DMS 273 (cell line): ENCODE measurements at regions not wholly inside any gene's neighbourhood (a gene's known extent, or its start where the extent isn't known, plus 50 kb on each side); places are given as distances from the start of the nearest gene placed in this dataset.

Source experiments
- DNase-seq: peaks from one replicate; lab custom pipeline; 2025; ENCODE audit not compliant: unreplicated experiment; lab: John Stamatoyannopoulos, UW

DNA sequence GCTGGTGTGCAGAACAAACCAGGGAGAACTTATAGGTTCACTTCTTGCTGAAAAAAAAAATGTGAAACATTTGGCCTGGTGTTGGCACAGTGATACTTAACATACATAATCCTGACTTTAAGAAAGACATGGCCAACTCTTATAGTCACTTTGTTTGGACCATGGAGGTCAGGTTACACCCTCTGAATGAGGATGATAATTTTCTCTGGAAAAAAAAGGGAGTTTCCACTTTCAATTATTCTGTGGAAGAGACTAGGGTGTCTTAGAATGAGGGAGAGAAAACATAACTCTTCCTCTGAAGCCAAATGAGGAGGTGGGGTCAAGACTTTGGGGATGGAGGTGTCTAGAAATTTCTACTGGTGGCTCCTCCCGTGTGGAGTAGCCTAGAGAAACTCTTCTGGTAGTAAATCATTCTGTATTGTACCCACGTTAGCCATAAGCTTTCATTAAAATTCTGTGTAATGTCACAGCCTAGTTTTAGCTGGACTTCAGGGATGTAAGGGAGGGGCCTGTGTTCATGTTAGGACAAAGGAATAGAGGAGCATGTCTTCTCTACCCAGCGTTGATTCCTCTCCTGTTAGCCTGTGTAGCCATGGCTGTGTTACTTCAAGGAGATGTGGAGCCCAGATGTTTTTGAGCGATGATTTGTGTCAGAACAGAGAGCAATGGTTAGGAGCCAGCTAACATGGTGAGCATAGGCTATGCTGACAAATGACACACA, 328.3 kb downstream of the GPAT3 start:
- DNase-seq: no peak

DNA sequence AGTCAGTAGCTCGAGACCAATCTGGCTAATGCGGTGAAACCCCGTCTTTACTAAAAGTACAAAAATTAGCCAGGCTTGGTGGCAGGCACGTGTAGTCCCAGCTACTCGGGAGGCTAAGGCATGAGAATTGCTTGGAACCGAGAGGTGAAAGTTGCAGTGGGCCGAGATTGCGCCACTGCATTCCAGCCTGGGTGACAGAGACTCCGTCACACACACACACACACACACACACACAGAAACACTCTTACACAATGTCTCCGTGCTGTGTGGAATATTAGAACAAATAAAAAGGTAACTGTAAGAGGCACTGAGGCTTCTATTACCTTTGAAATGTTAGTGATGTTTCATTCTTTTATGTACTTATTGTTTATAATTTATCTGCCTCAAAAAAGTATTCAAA, 326.6 kb downstream of the GPAT3 start:
- DNase-seq: no peak

DNA sequence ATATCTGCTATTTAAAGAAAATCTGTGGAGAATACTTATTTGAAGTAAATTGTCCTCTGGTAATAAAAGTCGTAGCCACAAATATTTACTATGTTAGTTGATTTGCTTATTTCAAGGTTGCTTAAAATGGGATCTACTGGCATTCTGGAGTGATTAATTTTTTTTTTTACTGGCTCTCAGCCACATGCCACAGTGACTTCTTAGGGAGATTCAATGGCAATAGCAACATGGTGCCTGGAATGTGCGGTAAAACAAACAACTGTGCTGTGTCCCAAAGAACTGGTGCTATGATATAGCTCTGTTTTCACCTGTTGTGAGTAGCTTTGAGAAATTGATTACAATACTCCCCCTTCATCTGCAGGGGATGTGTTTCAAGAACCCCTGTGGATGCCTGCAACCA, 324.3 kb downstream of the GPAT3 start:
- no peak for DNase-seq

DNA sequence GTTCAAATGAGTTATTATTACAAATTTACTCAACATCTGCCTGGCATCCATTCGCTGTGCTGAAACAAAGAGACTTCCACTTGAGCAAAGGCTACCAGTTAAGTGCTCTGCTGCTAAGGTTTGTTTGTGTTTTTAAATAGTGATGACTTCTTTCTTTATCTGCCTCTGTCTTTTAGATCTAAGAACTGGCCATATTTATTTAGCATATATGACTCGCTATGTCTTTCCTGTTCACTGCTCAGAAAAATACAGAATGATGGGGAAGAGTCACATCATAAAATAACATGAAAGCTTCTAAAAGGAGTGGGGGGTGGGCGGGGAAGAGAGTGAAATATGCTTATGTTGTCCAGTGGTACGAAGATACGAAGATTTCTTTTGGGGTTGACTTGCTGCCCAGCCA, 322.2 kb downstream of the GPAT3 start:
- no peak for DNase-seq

DNA sequence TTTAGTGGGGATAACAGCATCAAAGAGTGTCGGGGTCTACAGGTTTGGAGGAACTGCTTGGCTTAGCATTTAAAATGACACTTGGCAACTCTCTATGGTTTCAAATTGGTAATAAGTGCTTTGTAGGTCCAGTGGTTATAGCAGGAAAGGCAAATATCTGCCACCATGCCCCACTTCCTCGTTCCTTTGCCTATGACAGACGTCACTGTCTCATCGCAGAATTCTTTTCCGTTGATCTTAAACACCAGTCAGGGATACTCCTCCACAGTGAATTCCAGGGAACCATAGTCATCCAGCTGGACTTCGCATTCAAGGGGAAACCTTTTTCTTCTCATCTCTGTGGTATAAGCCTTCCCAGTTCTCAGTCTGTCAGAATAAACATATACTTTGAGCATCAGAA, 319.1 kb downstream of the GPAT3 start:
- DNase-seq: no peak

DNA sequence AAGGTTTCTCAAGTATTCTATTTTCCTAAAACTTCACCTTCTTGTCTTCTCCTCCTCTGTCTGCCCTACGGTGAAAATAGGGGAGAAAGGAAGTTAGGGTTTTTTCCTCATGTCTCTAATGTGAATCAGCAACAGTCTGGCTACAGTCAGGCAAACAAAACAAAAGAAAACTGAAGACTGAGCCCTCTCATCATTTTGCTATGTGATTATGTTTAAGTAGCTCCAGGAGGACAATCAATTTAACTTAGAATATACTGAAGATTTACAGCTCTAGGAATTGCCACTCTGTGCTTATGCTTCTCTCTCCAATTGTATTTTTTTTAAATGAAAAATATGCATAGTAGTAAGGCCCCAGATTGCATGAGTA, 316.2 kb downstream of the GPAT3 start:
- DNase-seq: no peak

DNA sequence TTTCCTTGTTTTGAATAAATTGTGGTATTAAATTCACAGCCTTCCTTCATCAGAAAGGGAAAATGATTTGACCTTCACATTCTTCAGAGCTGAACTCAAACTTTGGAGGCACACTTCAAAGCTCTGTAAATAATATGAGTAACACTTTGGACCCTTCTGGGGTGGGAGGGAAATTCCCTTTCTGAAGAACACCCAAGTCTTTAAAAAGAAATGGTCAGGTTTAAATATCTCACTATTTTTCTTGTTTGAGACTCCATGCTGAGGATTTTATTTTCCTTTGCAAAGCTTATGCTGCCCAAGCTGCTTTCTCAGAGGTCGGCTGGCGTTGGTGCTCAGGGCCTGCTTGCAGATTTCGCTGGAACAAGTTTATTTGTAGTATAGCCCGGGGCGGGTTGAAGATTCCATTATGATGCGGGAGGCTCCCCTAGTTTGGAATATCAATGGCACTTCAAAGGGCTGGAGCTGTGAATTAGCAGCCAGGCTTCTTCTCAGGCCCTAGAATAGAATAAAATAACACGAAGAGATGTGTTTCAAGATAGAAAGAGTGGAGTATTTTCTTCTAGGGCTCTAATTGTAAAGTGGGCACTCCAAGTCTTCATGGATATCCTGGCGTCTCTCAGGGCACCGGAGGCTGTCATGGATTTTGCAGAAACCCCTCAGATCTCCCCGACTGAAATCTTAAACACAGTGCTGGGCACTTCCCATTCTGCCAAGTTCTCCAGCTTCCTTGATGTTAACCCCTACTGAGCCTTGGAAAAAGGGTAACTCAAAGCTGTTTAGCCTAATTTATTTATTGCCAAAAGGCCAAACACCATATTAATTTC, 315.6 kb downstream of the GPAT3 start:
- no peak for DNase-seq

DNA sequence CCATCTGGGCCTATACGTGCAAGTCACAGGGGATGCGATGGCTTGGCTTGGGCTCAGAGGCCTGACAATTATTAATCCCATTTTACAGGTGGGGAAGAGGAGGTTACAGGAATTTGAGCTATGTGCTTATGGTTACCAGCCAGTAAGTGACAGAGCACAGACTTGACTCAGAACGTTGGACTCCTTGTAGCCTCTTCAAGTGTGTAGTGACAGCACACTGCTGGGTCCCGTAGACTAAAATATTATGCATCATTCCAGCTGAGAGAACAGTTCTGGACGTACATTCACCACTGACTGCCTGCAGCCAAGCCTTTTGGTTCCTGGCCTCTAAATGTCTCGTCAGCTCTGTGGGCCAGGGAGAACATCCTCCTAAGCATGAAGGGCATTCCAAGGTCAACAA, 314.5 kb downstream of the GPAT3 start:
- no peak for DNase-seq

DNA sequence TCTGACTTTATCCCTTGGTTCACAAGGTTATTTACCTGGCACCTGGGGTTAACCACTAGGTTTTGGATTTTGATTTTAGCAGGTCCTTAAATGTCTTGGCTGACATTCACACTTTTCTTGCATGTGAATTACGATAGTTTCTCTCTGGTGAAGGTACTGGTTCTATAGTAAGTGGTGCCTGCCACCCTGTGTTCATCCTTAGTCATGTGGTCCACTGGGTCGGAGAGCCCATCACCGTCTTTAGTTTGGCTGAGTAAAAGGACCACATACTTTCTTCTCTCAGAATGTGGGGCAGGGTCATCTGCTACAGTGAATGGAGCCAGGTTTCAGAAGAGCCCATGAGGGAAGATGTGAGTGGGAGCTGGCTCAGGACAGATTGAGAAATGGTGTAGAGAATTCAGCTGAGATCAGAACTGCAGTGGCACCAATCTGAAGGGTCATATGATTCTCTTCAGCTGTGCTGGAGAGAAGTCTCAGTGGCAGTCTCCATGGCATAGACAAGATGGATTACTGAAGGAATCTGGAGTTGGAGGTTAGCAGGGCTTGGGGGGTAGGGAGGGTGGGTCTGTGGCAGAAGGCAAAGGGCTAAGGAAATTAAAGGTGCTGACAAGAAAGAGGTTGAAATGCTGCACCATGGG, 310.4 kb downstream of the GPAT3 start:
- DNase-seq: no peak

DNA sequence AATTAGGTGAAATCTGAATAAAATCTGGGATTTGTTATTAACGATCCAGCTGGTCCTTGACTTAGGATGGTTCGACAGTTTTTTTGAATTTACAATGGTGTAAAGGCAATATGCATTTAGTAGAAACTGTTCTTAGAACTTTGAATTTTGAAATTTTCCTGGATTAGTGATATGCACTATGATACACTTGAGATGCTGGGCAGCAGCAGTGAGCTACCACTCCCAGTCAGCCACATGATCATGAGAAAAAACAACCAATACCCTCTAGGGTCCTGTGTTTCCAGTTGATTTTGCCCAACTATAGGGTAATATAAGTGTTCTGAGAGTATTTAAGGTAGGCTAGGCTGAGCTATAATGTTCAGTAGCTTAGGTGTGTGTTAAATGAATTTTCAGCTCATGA, 303.7 kb downstream of the GPAT3 start:
- DNase-seq: no peak

DNA sequence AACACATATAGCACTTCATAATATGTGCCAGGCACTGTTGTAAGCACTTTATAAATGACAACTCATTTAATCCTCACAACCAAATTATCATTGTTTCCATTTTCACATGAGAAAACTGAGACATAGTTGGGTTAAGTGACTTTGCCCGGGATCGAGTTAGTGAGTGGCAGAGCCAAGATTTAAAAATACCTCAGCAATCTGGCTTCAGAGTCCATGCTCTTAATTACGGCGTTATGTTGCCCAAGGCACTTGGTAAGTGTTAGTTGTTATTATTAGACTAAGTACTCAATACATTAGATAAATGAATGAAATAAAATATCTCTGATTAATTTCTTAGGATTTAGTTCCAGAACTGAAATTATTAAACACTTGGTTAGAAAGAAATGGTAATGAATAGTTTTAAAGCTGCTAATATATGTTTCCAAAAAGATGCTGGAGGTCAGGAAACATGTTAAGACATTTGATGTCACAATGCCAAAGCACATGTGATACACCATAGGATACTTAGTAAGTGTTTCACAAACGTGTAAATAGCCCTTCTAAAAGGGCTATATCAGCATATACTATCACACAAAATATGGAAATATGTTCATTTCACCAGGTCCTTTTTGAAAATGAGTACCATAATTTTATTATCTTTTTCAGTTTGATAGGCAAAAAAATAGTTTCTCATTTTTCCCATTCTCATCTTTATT, 301.9 kb downstream of the GPAT3 start:
- DNase-seq: no peak

DNA sequence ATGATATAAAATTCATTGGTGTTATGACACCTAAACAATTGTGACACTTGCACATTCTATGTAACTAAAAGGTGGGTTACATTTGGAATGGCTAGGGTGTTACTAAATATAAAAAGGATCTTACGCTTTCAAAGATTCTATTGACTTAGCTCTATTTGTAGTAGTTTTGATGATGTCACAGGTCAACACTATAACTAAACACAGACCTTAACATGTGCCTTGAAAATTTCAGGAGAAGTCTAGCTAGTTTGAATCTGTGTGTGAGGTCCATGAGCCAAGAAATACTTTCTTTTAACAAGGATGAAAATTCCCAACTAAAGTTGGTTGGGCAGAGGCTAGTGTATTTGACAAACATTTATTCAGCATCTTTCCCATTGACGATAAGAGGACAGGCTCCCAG, 298.0 kb downstream of the GPAT3 start:
- no peak for DNase-seq

DNA sequence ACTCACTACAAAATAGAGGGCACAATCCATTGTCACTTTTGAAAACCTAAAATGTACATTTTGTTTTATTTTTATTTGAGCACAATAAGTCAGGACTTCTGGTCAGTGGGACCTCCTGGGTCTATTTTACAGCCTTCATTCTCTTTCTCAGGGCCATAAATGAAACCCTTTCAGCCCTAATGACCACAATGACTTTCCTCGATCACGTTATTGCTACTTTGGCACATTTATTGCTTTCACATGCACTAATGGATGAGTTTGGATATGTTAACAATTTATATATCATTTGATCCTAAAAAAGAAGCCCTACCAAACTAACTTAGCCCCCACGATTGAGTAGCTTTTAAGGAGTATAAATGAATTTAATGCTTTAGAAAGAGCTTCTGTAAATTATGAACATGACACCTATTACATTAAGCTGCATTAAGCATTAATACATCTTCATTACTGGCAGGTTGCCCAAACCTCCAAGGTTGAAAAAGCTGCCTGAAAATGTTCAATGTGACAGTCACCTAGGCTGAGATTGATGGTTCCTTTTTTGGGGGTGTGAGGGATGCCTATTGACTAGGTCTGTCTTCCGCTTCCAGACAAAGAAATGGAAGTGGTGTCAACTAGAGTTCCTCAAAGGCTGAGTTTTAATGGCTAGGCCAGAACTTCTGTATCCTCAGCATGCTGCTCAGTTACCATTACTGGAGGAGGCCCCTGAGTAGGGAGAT, 296.4 kb downstream of the GPAT3 start:
- no peak for DNase-seq

DNA sequence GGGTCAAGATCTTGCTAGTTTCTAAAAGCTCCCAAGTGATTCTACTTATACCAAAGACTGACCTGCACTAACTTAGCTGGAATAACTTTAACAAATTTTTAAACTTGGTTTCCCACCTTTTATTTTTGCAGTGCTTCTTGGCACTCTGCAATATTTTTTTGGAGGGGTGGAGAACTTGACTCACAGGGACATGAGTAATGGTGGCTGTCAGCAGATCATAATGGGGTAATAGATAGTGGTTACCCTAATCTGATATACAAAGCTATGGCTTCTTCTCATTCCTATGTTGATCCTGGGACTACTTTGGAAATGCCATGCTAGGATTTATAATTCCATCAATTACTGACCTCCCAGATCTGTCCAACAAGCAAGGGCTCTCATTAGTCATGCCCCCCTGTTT, 295.7 kb downstream of the GPAT3 start:
- DNase-seq: no peak

DNA sequence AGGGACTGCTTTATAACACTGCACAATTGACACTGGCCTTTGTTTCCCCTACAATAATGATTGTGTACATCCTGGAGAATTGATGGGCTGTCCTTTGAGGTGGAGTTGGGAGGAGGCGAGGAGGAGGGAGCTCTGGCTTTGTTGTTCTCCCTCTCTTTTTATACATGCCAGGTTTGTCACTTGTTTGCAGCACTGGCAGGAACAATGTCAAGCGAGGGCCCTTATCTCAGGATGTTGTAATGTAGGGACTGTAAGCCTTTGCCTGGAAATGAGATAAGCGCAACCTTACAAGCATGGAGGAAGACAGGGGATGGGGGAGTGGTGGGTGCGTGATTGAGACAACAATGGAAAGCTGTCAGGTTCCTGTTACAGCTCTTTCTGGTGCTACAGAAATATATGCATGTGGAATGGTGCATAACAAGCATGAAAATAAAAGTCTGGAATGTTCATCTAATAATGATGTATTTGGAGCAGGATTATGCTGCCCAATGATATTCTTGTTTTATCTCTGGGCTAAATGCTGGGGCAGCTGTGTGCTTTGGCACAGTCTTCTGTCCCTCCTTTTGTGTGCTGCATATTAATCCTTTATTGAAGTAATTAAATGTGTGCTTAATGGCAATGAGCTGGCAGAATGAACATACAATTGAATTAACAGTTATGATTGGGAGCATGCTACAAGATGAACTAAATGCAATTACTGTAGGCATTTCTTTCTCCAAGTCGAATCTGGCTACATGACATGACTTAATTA, 294.4 kb downstream of the GPAT3 start:
- DNase-seq: no peak

DNA sequence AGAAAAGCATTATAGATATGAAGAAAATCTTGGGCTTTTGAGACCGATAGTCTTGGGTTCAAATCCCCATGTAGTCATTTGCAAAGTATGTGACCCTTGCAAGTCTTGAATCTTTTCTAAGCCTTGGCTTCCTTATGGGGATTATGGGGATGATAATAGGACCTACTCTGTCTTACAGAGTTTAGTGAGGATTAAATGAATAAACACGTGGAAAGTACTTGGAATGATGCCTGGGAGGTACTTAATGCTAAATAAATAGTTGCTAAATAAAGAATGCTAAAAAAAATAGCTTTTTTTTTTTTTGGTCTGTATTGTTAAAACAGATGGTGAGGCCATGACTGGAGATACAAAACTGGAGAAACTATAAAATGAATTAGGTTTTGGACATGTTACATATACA, 292.7 kb downstream of the GPAT3 start:
- no peak for DNase-seq

DNA sequence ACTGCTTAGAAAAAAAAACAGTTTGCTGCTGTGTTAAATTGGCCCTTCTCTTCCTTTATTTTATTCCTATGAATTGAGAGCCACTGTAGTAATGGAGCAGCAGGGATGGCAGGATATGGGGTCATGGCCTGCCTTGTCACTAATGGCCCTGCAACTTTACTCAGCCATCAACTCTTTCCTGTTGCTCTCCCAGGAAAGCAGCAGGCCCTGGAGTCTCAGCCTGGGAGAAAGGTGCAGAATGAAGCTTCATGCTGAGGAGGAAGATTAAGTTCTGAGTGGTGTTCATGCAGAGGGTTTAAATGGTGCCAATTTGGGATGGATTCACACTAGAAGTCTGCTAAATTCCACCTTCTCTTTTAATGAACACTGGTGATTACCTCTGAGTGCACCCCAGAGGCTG, 285.6 kb downstream of the GPAT3 start:
- DNase-seq: no peak

DNA sequence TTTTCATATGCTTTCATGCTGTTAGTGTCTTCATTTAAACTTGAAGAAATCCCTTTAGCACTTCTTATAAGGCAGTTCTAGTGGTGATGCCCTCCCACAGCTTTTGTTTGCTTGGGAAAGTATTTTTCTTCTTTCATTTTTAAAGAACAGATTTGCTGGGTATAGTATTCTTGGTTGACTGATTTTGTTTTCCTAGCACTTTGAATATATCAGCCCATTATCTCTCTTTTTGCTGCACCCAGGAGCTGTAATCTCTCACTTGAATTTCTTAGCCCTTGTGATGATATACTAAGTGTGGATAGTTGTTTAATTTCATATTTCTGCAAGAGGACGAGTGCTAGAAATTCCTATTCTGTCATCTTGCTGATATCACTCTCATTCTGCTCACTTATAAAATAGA, 283.7 kb downstream of the GPAT3 start:
- no peak for DNase-seq

DNA sequence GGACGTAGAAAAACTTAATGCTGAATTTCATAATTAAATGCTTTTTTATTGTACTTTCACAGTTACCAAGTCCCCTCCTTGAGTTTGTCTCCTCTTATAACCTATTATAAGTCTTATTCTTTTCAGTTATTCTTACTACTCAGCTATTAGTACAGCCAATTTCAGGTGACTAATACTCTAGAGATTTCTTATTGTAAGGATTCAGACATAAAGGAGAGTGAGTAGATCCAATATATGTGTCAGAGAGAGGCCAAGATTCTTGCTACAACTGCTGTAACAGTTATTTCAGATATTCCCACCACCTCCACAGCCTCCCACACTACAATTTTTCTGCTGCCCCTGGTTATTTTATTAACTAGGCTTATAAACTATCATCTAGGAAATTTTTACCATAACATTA, 274.5 kb downstream of the GPAT3 start:
- no peak for DNase-seq

DNA sequence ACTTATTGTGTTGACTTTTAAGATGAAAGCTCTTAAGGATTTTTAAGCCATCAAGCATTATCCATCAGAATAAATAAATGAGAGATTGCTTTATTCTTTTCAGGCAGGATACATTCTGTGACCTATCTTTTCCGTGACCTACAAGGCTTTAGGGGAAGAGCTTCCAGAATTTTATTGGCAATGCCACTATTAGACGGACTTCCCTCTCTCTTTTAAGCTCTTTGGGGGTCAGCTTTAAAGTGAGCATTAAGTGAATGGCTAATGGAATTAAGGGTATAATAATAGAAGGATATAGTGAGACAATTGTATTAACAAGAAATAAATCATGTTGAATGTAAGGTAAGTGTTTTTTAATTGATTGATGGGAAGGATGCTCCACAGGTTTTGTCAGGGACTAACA, 273.7 kb downstream of the GPAT3 start:
- DNase-seq: no peak
